HepG2 (cell line): ENCODE measurements at regions not wholly inside any gene's neighbourhood (a gene's known extent, or its start where the extent isn't known, plus 50 kb on each side); places are given as distances from the start of the nearest gene placed in this dataset.

Experiments
- ATAC-seq: fragments of 200-7000 bp; cut with Tn5 transposase; 3 replicates; pipeline ENCODE4 v1.9.1; 2020; ENCODE audit warnings: mild to moderate bottlenecking, moderate library complexity
- BruUV-seq: library from RNA; stranded (reverse); fragments of 400-500 nt; replicated peaks from 2 replicates; lab custom pipeline; 2021; lab: Mats Ljungman, UMichigan
- CTCF ChIA-PET: fragments of 300-600 bp; formaldehyde crosslinking; extraction: SDS; loops from one replicate; lab custom pipeline; 2021; ENCODE audit warnings: low total read pairs, inconsistent platforms, low intra/inter-chr PET ratio; lab: Yijun Ruan, JAX
- POLR2A ChIA-PET: fragments of 350-600 bp; sonication (Branson Sonifier 250); formaldehyde crosslinking; loops from one replicate; lab custom pipeline; 2020; ENCODE audit warnings: antibody characterized with exemption, inconsistent platforms; lab: Yijun Ruan, JAX
- DNase-seq: peaks from one replicate; pipeline ENCODE4 v3.0.0-alpha.2; 2015; ENCODE audit warnings: low spot score
- FAIRE-seq: peaks from 3 replicates; lab custom pipeline; 2011; peaks lifted over from hg19 to GRCh38; lab: Jason Lieb, UNC
- H2AFZ ChIP-seq: one replicate; pipeline ENCODE4 v1.6.1; 2011; ENCODE audit warnings: low read length, inconsistent platforms
- H3K27ac ChIP-seq: fragments of 300-600 bp; 3 replicates; pipeline ENCODE4 v1.8.0; 2011; ENCODE audit warnings: mixed run types, mild to moderate bottlenecking, mixed read lengths, low read length, inconsistent platforms; ENCODE audit not compliant: insufficient read depth; ENCODE audit errors: extremely low read length
- H3K27me3 ChIP-seq, 2 experiments: fragments of 200-600 bp in 1 of 2; 2 replicates in 1 of 2; 3 replicates in 1 of 2; pipeline versions ENCODE4 v1.6.0 to v1.8.0; 2011; ENCODE audit warnings: low read length in 2 of 2, mild to moderate bottlenecking in 2 of 2, moderate library complexity in 2 of 2, inconsistent platforms in 1 of 2; ENCODE audit not compliant: insufficient read depth in 2 of 2, control insufficient read depth in 1 of 2
- H3K36me3 ChIP-seq, 2 experiments: fragments of 200-600 bp in 1 of 2; replicated peaks in 1 of 2; 2 replicates in 1 of 2; 3 replicates in 1 of 2; pipeline versions ENCODE4 v1.5.1 to v1.8.0; 2011; ENCODE audit warnings: low read length in 2 of 2, inconsistent platforms in 1 of 2; ENCODE audit not compliant: insufficient read depth in 2 of 2, control insufficient read depth in 1 of 2
- H3K4me1 ChIP-seq: 2 replicates; pipeline ENCODE4 v1.5.1; 2012; ENCODE audit warnings: low read length, inconsistent platforms; ENCODE audit not compliant: insufficient read depth
- H3K4me2 ChIP-seq: 2 replicates; pipeline ENCODE4 v1.6.0; 2011; ENCODE audit warnings: low read depth, low read length, inconsistent platforms
- H3K4me3 ChIP-seq, 3 experiments: fragments of 200-600 bp in 1 of 3; sonication (generic), shearing (Covaris generic) in 1 of 3; replicated peaks in 1 of 3; 2 replicates each; pipeline ENCODE4 v1.5.1; 2011 to 2016; ENCODE audit warnings: low read length in 3 of 3, inconsistent platforms in 2 of 3, low read depth in 2 of 3, mild to moderate bottlenecking in 2 of 3, control low read depth in 1 of 3, mixed read lengths in 1 of 3; ENCODE audit not compliant: insufficient read depth in 1 of 3
- H3K79me2 ChIP-seq: one replicate; pipeline ENCODE4 v1.6.1; 2011; ENCODE audit warnings: low read length, inconsistent platforms; ENCODE audit not compliant: insufficient read depth
- H3K9ac ChIP-seq: 2 replicates; pipeline ENCODE4 v1.6.0; 2011; ENCODE audit warnings: mild to moderate bottlenecking, low read depth, low read length, inconsistent platforms; ENCODE audit not compliant: insufficient read depth
- H3K9me3 ChIP-seq: 2 replicates; pipeline ENCODE4 v1.5.1; 2012; ENCODE audit warnings: mild to moderate bottlenecking, low read length
- H4K20me1 ChIP-seq: 2 replicates; pipeline ENCODE4 v1.6.0; 2011; ENCODE audit warnings: inconsistent platforms, mild to moderate bottlenecking, low read length, moderate library complexity; ENCODE audit not compliant: insufficient read depth
- CHD4 ChIP-seq: fragments of 200-600 bp; sonication (generic); IDR thresholded peaks from 2 replicates; pipeline ENCODE4 v1.7.0; 2017; ENCODE audit warnings: mild to moderate bottlenecking, low read length, borderline replicate concordance
- HDAC1 ChIP-seq: sonication (generic); formaldehyde crosslinking; IDR thresholded peaks from 2 replicates; pipeline ENCODE4 v1.5.1; 2020; ENCODE audit warnings: mild to moderate bottlenecking, missing genetic modification reagents
- TAF15 ChIP-seq: fragments of 200-400 bp; formaldehyde crosslinking; IDR thresholded peaks from one replicate; pipeline ENCODE4 v1.6.1; 2018; ENCODE audit warnings: mild to moderate bottlenecking, low read depth, low read length; ENCODE audit not compliant: poor library complexity, severe bottlenecking
- XRCC5 ChIP-seq: fragments of 200-400 bp; formaldehyde crosslinking; optimal IDR thresholded peaks from 2 replicates; pipeline ENCODE3; 2017; ENCODE audit warnings: mild to moderate bottlenecking, low read length
- ZNF224 ChIP-seq: sonication (generic); formaldehyde crosslinking; IDR thresholded peaks from 2 replicates; pipeline ENCODE4 v1.5.0; 2020; ENCODE audit warnings: mild to moderate bottlenecking, missing genetic modification reagents
- ZNF251 ChIP-seq: sonication (generic); formaldehyde crosslinking; IDR thresholded peaks from 2 replicates; pipeline ENCODE4 v1.9.0; 2021; ENCODE audit warnings: mild to moderate bottlenecking, missing genetic modification reagents
- ZNF33A ChIP-seq: sonication (generic); formaldehyde crosslinking; IDR thresholded peaks from 2 replicates; pipeline ENCODE4 v1.5.1; 2020; ENCODE audit warnings: missing genetic modification reagents, mild to moderate bottlenecking, moderate library complexity, borderline replicate concordance
- ZNF839 ChIP-seq: sonication (generic); formaldehyde crosslinking; IDR thresholded peaks from 2 replicates; pipeline ENCODE4 v1.4.0; 2020; ENCODE audit warnings: missing genetic modification reagents, mild to moderate bottlenecking, borderline replicate concordance
- WGBS: methylation state at CpG from one replicate; pipeline ENCODE4 v1.1.6; 2017; ENCODE audit warnings: low lambda C conversion rate; 5-methylcytosine and 5-hydroxymethylcytosine counted together
- in situ Hi-C: cut with HindIII; loops from 2 replicates; pipeline ENCODE4 v1.10.0; 2017; ENCODE audit warnings: low pct_unique_long_range_greater_than_20kb; ENCODE audit not compliant: extremely low pct_ligation_motif_present
- intact Hi-C: fragments of 100-400 bp; cut with micrococcal nuclease; formaldehyde crosslinking; loops from one replicate; pipeline ENCODE4 v1.10.0; 2022; ENCODE audit not compliant: unreplicated experiment
- TF ChIP-seq, protein P1 (sequence below): sonication (generic); formaldehyde crosslinking; IDR thresholded peaks from 2 replicates; pipeline ENCODE4 v1.4.0; 2020; ENCODE audit warnings: missing genetic modification reagents
- TF ChIP-seq, protein P2 (sequence below): sonication (generic); formaldehyde crosslinking; IDR thresholded peaks from 2 replicates; pipeline ENCODE4 v1.4.0; 2020; ENCODE audit warnings: mild to moderate bottlenecking, missing genetic modification reagents

DNA sequence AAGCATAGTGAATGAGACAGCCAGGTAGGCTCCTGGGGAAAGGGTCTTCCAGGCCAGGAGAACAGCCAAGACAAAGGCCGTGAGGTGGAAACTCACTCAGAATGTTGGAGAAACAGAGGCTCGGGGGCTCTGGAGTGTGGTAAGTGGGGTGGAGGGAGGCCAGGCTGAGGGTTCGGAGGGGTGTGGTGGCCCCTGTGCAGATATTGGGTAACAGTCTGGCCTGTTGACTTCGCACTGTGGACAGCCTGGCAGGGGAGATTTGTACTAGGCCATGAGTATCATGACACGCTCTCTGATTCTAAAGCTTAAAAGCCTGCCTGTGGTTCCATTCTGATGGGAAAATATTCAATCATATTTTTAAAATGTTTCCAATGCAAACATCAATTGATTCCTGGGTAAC is 239.3 kb downstream of the GADD45G start:
- no peak overlapping the region for H3K9ac ChIP-seq
- no peaks in the 10 kb centered on the region for H4K20me1 ChIP-seq
- H3K27ac ChIP-seq = no peak overlapping the region
- no peaks in the 10 kb centered on the region for H3K36me3 ChIP-seq
- no peaks in the 10 kb centered on the region for H3K4me1 ChIP-seq
- ChIA-PET CTCF (no interaction called here), POLR2A (no interaction called here)
- no peak for FAIRE-seq
- WGBS = 47% methylated on average over 5 of the region's 5 CpGs
- peaks cover 1 to 18% of the 10 kb centered on the region in 2 experiments; a peak in 2 of 5 replicates for H3K27me3 ChIP-seq
- no peak overlapping the region for H3K4me2 ChIP-seq
- BruUV-seq = no TSS peak
- intact Hi-C loops (no loop called here), in situ Hi-C loops (no loop called here)
- no peak for TF ChIP-seq CHD4
- H2AFZ ChIP-seq = no peak overlapping the region
- H3K9me3 ChIP-seq = no peaks in the 10 kb centered on the region
- no peaks in the 10 kb centered on the region for H3K79me2 ChIP-seq
- ATAC-seq = no peak
- DNase-seq = no peak
- H3K4me3 ChIP-seq = no peak overlapping the region

DNA sequence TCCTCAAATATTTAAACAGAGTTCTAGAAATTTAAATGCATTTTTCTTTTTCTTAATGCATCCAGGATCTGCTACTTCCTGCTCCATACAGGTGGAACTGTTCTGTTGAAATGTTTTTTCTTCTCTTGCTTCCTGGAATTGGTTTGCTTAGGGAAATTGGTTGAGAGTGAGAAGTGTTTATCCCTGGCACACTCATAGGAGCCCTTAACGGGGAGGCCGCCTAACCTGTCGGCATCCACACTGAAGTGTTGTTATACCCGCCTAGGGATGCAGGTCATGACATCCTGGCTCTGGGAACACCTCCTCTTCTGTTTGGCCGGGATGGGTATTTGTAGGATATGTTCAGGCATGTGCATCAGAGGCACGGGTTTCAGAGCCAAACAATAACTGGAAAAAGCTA is 239.7 kb downstream of the GADD45G start:
- in situ Hi-C loops (no loop called here), intact Hi-C loops (no loop called here)
- Histone ChIP-seq H3K9ac (no peak overlapping the region), H3K27ac (no peak overlapping the region), H4K20me1 (no peaks in the 10 kb centered on the region), H3K9me3 (no peaks in the 10 kb centered on the region), H2AFZ (no peak overlapping the region), H3K79me2 (no peaks in the 10 kb centered on the region), H3K27me3 (peaks cover 1 to 14% of the 10 kb centered on the region in 2 experiments; a peak in 2 of 5 replicates), H3K4me1 (no peaks in the 10 kb centered on the region), H3K4me2 (no peak overlapping the region), H3K36me3 (no peaks in the 10 kb centered on the region), H3K4me3 (no peak overlapping the region)
- TF ChIP-seq HDAC1 (CRISPR knock-in tag) = no peak
- TF ChIP-seq, protein P1, sequence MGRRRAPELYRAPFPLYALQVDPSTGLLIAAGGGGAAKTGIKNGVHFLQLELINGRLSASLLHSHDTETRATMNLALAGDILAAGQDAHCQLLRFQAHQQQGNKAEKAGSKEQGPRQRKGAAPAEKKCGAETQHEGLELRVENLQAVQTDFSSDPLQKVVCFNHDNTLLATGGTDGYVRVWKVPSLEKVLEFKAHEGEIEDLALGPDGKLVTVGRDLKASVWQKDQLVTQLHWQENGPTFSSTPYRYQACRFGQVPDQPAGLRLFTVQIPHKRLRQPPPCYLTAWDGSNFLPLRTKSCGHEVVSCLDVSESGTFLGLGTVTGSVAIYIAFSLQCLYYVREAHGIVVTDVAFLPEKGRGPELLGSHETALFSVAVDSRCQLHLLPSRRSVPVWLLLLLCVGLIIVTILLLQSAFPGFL (CRISPR knock-in tag) = no peak
- TF ChIP-seq ZNF224 = no peak
- TF ChIP-seq ZNF839 (CRISPR knock-in tag) = no peak
- no peak for TF ChIP-seq ZNF33A (CRISPR knock-in tag)
- TF ChIP-seq TAF15 = no peak
- no peak for TF ChIP-seq XRCC5
- no peak for TF ChIP-seq ZNF251 (CRISPR knock-in tag)
- TF ChIP-seq, protein P2, sequence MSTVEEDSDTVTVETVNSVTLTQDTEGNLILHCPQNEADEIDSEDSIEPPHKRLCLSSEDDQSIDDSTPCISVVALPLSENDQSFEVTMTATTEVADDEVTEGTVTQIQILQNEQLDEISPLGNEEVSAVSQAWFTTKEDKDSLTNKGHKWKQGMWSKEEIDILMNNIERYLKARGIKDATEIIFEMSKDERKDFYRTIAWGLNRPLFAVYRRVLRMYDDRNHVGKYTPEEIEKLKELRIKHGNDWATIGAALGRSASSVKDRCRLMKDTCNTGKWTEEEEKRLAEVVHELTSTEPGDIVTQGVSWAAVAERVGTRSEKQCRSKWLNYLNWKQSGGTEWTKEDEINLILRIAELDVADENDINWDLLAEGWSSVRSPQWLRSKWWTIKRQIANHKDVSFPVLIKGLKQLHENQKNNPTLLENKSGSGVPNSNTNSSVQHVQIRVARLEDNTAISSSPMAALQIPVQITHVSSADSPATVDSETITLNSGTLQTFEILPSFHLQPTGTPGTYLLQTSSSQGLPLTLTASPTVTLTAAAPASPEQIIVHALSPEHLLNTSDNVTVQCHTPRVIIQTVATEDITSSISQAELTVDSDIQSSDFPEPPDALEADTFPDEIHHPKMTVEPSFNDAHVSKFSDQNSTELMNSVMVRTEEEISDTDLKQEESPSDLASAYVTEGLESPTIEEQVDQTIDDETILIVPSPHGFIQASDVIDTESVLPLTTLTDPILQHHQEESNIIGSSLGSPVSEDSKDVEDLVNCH (CRISPR knock-in tag) = no peak
- BruUV-seq = no TSS peak
- ATAC-seq = no peak
- no peak for FAIRE-seq
- no peak for DNase-seq
- ChIA-PET POLR2A (no interaction called here), CTCF (no interaction called here)
- 41% methylated on average over 6 of the region's 6 CpGs for WGBS
